GM12874 (cell line): ENCODE measurements at regions not wholly inside any gene's neighbourhood (a gene's known extent, or its start where the extent isn't known, plus 50 kb on each side); places are given as distances from the start of the nearest gene placed in this dataset.

Source experiments
- TF ChIP-seq, protein P1 (sequence below): IDR thresholded peaks from 2 replicates; pipeline ENCODE4 v1.5.1; 2011; ENCODE audit warnings: low read depth, mild to moderate bottlenecking, control low read depth, low read length, moderate library complexity; ENCODE audit not compliant: insufficient read depth

DNA sequence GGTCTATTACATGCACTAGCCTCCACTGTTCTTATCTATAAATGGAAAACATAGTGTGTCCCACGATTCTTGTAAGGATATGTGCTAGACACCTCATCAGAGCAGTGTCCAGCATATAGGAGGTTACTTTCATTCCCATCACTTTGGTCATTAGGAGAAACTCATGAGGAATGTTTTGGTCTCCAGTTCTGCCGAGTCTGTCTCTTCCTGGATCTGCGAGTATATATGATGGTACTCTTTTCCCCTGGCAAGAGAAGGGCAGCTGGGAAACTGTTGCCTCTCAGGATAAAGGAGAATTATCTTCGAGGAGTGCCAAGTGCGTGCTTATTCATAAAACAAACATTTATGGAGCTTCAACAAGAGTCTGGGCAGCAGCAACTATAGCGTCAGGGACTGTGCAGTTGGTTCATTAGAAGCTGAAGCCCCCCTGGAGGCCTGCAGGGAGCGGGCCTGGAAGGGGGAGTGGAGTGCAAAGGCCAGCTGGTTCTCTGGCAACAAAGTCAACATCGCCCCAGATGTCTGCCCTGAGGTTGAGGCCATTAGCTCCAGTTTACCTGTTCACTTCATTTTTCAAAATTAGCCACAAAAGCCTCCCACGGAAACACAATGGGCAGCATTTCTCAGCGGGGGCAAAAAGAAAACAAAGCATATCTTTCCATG, 811.9 kb downstream of the MAFB start:
- TF ChIP-seq, protein P1, sequence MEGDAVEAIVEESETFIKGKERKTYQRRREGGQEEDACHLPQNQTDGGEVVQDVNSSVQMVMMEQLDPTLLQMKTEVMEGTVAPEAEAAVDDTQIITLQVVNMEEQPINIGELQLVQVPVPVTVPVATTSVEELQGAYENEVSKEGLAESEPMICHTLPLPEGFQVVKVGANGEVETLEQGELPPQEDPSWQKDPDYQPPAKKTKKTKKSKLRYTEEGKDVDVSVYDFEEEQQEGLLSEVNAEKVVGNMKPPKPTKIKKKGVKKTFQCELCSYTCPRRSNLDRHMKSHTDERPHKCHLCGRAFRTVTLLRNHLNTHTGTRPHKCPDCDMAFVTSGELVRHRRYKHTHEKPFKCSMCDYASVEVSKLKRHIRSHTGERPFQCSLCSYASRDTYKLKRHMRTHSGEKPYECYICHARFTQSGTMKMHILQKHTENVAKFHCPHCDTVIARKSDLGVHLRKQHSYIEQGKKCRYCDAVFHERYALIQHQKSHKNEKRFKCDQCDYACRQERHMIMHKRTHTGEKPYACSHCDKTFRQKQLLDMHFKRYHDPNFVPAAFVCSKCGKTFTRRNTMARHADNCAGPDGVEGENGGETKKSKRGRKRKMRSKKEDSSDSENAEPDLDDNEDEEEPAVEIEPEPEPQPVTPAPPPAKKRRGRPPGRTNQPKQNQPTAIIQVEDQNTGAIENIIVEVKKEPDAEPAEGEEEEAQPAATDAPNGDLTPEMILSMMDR = no peak

DNA sequence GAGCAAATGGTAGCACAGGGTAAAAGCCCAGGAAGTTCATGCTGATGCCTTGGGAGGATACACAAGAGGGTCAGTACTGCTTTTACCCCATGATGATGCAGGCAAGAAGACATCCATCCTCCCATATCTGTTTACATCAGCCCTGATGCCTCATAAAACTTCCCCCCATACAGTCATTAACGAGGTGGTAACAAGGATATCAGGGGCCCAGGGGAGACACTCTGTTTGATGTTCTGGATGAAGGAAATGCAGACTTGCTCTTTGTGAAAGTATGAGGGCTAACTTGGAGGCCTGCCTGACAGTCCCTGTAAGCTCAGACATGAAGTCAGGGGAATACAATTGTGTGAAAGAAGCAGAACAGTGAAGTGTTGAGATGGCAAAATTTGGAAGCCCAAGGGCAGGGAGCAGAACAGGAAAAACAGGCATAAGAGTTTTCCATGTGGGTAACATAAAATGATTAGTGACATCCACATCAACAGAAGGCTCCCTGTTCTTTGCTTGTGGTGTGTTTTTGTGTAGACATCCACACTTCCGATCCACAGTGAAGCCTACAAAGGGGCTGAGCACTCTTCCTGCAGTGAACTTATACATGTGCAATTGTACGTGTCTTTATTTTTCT, 813.4 kb downstream of the MAFB start:
- TF ChIP-seq, protein P1 = no peak

DNA sequence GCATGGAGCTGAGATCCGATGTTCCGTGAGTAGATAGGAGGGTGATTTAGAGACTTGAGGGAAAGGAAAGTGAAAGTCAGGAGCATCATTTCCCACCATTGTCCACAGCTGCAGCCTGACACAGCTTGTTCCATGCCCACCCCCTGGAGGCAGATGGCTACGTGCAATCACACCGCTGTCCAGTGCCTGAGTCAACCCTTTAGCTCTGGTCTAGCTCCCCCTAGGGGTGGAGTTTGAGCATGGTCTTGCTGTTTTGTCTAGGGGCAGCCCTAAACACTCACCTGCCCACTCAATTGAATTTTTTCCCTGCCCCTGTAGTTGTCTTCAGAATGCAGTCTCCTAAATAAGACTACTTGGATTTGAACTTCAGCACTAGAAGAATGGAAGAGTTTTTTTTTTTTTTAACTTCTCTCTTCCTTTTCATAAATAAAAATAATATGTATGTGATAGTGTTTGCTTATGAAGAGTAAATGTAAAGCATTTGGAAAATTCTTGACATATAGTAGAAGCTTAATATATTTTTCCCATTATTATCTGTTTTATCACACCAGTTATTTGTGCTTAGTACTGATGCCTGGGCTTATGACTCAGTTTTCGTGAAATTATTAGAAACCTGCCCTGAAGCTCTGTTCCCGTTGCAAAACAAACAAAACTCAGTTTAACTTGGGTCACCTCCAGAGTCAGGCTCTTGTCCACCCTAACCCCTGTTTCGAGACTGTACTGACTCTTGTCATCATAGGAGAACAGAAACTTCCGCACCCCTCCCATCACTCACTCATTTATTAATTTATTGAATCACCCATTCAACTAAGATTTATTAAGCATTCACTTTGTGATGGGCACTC, 814.8 kb downstream of the MAFB start:
- TF ChIP-seq, protein P1 = peak; percentile 89

DNA sequence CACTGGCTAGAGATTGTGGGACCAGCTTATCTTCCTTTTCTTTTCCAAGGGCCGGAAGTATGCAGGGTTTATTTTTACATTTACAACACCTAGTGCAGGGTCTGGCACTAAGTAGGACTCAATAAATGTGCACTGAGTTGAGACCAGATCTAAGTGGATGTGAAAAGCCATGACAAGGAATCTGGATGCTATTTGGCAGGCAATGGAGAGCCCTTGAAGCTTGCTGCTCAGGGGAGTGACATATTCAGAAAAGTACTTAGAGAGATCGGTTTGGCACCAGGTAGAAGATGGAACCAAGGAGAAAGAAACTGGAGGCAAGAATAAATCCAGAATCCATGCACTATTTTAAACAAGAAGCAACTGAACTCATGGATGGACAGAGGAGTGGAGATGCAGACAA, 815.8 kb downstream of the MAFB start:
- TF ChIP-seq, protein P1 = no peak

DNA sequence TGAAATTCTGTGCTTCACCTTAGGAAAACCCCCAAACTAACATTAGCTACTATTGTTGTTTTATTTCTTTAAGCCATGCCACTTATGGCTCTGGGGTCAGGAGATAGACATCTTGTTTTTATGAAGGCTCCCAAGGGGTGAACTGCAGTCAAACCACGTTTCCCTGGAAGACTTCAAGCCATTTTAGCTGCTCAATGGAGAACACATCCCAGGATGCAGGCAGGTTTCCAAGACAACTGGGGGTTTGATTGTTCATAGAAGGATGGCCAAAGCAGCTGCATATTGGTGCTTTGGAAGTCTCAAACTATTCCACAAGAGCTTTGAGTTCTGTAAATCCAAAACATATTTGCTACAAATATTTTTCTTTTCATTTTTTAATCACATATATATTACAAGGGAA, 818.0 kb downstream of the MAFB start:
- TF ChIP-seq, protein P1 = no peak

DNA sequence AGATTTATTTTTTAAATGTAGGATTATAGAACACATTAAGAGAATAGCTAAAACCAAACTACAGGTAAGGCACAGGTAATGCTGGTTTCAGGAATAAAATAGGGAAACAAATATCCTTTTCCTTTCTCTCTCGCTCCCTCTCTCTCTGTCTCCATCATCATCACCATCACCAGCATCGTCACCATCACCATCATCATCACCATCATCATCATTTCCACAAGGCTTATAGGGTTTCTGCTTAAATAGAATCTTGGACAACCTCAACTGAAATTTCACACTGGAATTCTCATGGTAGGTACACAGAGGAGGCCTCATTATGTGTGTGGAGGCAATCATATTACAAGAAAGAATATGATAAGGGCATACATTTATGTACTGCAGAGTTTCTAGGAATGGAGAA, 823.6 kb downstream of the MAFB start:
- TF ChIP-seq, protein P1 = no peak

DNA sequence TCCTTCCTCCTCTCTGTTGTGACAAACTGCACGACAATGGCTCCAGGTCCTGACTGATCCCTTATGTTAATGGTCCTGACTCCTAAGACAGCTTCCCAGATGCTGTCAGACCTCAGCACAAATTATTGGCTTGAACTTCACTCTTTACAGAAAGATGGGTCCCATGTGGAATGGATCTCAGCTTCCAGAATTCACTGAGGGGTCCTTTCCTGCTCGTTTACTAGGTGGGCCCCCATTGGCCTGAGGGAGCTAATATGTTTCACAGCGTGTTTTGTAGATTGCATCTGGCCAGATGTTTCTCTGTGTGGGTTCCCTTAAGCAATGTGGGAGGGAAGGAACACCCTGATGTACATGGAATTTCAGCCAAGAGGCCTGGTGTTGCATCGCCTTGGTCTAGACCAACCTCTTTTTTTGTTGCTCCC, 826.6 kb downstream of the MAFB start:
- TF ChIP-seq, protein P1 = no peak
